Heart left ventricle (tissue), 13 donors: ENCODE measurements at regions not wholly inside any gene's neighbourhood (a gene's known extent, or its start where the extent isn't known, plus 50 kb on each side); places are given as distances from the start of the nearest gene placed in this dataset.

Experiments
- CTCF ChIP-seq, 12 donors: fragments of 200-600 bp; sonication (generic) in 4 of 12; IDR thresholded peaks; one replicate each; pipeline versions ENCODE4 v1.5.0 to v1.8.0; 2018 to 2022; ENCODE audit warnings: antibody characterized with exemption in 12 of 12, mild to moderate bottlenecking in 5 of 12
- POLR2A ChIP-seq, 2 donors: fragments of 450-650 bp; IDR thresholded peaks; one replicate each; pipeline ENCODE4 v1.6.1; 2017; ENCODE audit warnings: antibody characterized with exemption in 2 of 2, mild to moderate bottlenecking in 2 of 2, moderate library complexity in 2 of 2
- donor health status: ischemic (EF 13 %, LVEDD 7.1; RV severe dilation, severe dysfunction).
- donor health status: DM: no; HTN: yes; CAD: no.
- donor health status: DM: no; HTN: no; CAD: no.
- donor health status: ischemic (EF 25% LVEDD 6.9; RV normal size, moderate dysfunction).
- donor health status: ischemic (EF 25% LVEDD 5.7; RV mildly dilated, moderate dysfunction).
- donor health status: ischemic (EF 35%, LVEDD 5.7; RV mildly dilated, moderate dysfunction).
- donor health status: nonischemic (EF 11% LVEDD 7.7; RV severe dilation, severe dysfunction).
- donor health status: DM: yes; HTN: yes; CAD: no.
- donor health status: PGD.
- donor health status: ischemic (EF 29% LVEDD 5.4; RV normal size, mild dysfunction).
- donor health status: nonischemic (EF 23%, LVEDD 6.1; RV moderate dilation, normal function).

DNA sequence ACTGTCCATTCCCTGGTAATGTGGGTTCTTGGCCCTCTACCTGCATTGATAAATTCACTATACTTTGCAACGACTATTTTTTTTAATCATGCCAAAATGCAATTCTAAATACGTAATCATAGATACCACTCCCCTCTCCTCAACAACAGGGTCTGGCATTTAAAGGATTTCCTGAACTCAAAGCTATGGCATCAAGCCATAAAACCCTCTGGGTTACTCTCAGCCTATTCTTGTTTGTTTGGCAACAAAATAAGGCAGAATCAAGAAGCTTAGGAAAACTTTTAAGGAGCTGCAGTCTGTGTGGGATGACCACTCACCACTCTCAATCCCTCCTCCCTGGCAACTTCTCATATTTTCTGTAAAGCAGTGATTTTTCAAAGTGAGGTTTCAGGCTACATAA lies 669.9 kb upstream of the ID4 start:
- TF ChIP-seq CTCF (IDR thresholded peaks at IDR 0.05) (no peak), POLR2A (IDR thresholded peaks at IDR 0.05) (no peak)
